ENCODE measurements at regions not wholly inside any gene's neighbourhood (a gene's known extent, or its start where the extent isn't known, plus 50 kb on each side); places are given as distances from the start of the nearest gene placed in this dataset.

GRCh38 chr1:208437401-208437800, 193.2 kb upstream of the PLXNA2 start:
- Histone ChIP-seq H3K27ac (no peak overlapping the region), H3K27me3 (ENCODE audit: insufficient read depth, low read depth) (peaks cover 32% of the 10 kb centered on the region), H3K9me3 (ENCODE audit: insufficient read depth, low read depth) (no peaks in the 10 kb centered on the region), H3K79me2 (ENCODE audit: low read depth) (no peaks in the 10 kb centered on the region), H3K4me2 (no peak overlapping the region), H2AFZ (no peak overlapping the region), H3K9me2 (ENCODE audit: insufficient read depth) (no peaks in the 10 kb centered on the region; the same call in 1 of the 2 replicates), H3K36me3 (ENCODE audit: low read depth) (no peaks in the 10 kb centered on the region), H3F3A (ENCODE audit: insufficient read depth, low read depth) (no peaks in the 10 kb centered on the region), H4K20me1 (ENCODE audit: insufficient read depth) (no peaks in the 10 kb centered on the region), H3K4me3 (no peak overlapping the region), H3K4me1 (replicated peaks; ENCODE audit: insufficient read depth) (no peaks in the 10 kb centered on the region)
- intact Hi-C loops (cut with micrococcal nuclease; ENCODE audit: unreplicated experiment) = no loop called here
- CTCF ChIA-PET = no interaction called here
- no peak for DNase-seq
- POLR2A ChIA-PET (ENCODE audit: unreplicated experiment) = no interaction called here
- TF ChIP-seq EZH2 (IDR thresholded peaks at IDR 0.05; ENCODE audit: low read depth) (no peak), CTCF (conservative IDR thresholded peaks at IDR 0.05) (no peak)
- no TSS peak for BruUV-seq (replicated peaks)

GRCh38 chr1:208438112-208438699, 194.0 kb upstream of the PLXNA2 start:
- Histone ChIP-seq H2AFZ (no peak overlapping the region), H4K20me1 (ENCODE audit: insufficient read depth) (no peaks in the 10 kb centered on the region), H3K27me3 (ENCODE audit: insufficient read depth, low read depth) (peaks cover 28% of the 10 kb centered on the region), H3K4me1 (replicated peaks; ENCODE audit: insufficient read depth) (no peaks in the 10 kb centered on the region), H3F3A (ENCODE audit: insufficient read depth, low read depth) (no peaks in the 10 kb centered on the region), H3K27ac (no peak overlapping the region), H3K9me3 (ENCODE audit: insufficient read depth, low read depth) (no peaks in the 10 kb centered on the region), H3K79me2 (ENCODE audit: low read depth) (no peaks in the 10 kb centered on the region), H3K4me2 (no peak overlapping the region), H3K36me3 (ENCODE audit: low read depth) (no peaks in the 10 kb centered on the region), H3K9me2 (ENCODE audit: insufficient read depth) (no peaks in the 10 kb centered on the region; the same call in 1 of the 2 replicates), H3K4me3 (no peak overlapping the region)
- ChIA-PET CTCF (no interaction called here), POLR2A (ENCODE audit: unreplicated experiment) (no interaction called here)
- intact Hi-C loops (cut with micrococcal nuclease; ENCODE audit: unreplicated experiment) = no loop called here
- no peak for DNase-seq
- TF ChIP-seq CTCF (conservative IDR thresholded peaks at IDR 0.05) (no peak), EZH2 (IDR thresholded peaks at IDR 0.05; ENCODE audit: low read depth) (no peak)
- BruUV-seq (replicated peaks) = no TSS peak

DNA sequence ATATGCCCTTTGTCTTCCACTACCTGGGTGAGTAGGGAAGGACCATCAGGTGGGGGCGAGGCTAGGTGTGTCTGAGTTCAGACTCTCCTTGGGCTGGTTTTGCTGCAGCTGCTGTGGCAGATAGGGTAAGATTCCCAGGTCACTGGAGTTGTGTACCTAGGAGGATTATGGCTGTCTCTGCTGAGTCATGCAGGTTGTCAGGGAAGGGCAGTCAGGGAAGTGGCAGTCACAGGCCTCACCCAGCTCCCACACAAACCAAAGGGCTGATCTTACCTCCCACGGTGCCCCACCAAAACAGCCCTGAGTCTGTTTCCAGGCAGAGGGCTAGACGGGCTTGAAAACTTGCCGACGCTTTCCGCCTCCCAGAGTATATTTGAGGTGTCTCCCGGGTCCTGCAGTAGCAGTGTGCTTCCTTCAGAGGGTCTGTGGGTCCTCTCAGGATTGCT, 201.6 kb upstream of the PLXNA2 start:
- Histone ChIP-seq H3K4me3 (no peak overlapping the region), H3F3A (ENCODE audit: insufficient read depth, low read depth) (no peaks in the 10 kb centered on the region), H3K4me1 (replicated peaks; ENCODE audit: insufficient read depth) (no peaks in the 10 kb centered on the region), H4K20me1 (ENCODE audit: insufficient read depth) (peaks cover 3% of the 10 kb centered on the region; the same call in 1 of the 2 replicates), H2AFZ (no peak overlapping the region), H3K79me2 (ENCODE audit: low read depth) (no peaks in the 10 kb centered on the region), H3K9me3 (ENCODE audit: insufficient read depth, low read depth) (no peaks in the 10 kb centered on the region), H3K27ac (no peak overlapping the region), H3K27me3 (ENCODE audit: insufficient read depth, low read depth) (peaks cover 14% of the 10 kb centered on the region), H3K36me3 (ENCODE audit: low read depth) (no peaks in the 10 kb centered on the region), H3K9me2 (ENCODE audit: insufficient read depth) (no peaks in the 10 kb centered on the region; the same call in 1 of the 2 replicates), H3K4me2 (no peak overlapping the region)
- ChIA-PET CTCF (interaction anchor here (0.7 kb wide), 1 partner anchor 424 kb away, joined by 9 read pairs; no protein-coding TSS in a partner anchor), POLR2A (ENCODE audit: unreplicated experiment) (no interaction called here)
- TF ChIP-seq CTCF (conservative IDR thresholded peaks at IDR 0.05) (no peak), EZH2 (IDR thresholded peaks at IDR 0.05; ENCODE audit: low read depth) (no peak)
- no TSS peak for BruUV-seq (replicated peaks)
- DNase-seq = peak in 1 of 2 experiments; percentile 8
- intact Hi-C loops (cut with micrococcal nuclease; ENCODE audit: unreplicated experiment) = no loop called here

All from PC-9 (cell line).